ENCODE measurements at regions not wholly inside any gene's neighbourhood (a gene's known extent, or its start where the extent isn't known, plus 50 kb on each side); places are given as distances from the start of the nearest gene placed in this dataset.

DNA sequence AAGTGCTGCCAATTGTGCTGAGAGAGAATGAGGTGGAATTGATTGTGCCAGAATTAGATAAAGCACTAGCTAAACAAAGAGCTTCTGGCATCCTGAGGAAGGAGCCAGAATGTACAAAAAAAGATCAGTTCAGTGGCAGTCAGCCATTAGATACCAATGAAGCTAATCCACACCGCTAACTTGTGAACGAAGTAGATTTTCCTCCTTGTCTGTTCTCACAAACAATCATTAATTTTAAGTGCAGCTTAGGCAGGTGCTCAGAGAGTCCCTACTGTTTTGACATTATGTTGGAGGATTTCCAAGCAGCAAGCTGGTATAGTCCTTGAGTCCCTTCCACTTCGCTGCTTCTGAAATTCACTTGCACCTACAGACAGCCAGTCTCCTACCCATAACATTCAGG, 617.4 kb downstream of the CENPC start:
- H3K27me3 ChIP-seq (ENCODE audit: control insufficient read depth, extremely low read depth, insufficient read depth, low read length) = no peaks in the 10 kb centered on the region
- no peaks in the 10 kb centered on the region for H3K4me1 ChIP-seq (ENCODE audit: control insufficient read depth, extremely low read depth, insufficient read depth, low read length)
- H3K9ac ChIP-seq (ENCODE audit: control insufficient read depth, extremely low read depth, insufficient read depth, low read length) = no peak overlapping the region
- DNase-seq (ENCODE audit: low read depth, low spot score) (no peak), FAIRE-seq (no peak)
- H3K9me1 ChIP-seq (ENCODE audit: control insufficient read depth, extremely low read depth, insufficient read depth, low read length) = no peaks in the 10 kb centered on the region
- no peak overlapping the region for H3K27ac ChIP-seq (ENCODE audit: control insufficient read depth, insufficient read depth, low read length)
- dilution Hi-C loops (cut with MboI; ENCODE audit: extremely low pct_ligation_motif_present, low sequenced_read_pairs) = no loop called here
- no peaks in the 10 kb centered on the region for H3K36me3 ChIP-seq (ENCODE audit: control insufficient read depth in 2 of 2, extremely low read depth in 1 of 2, insufficient read depth in 2 of 2, low read length in 2 of 2)
- TF ChIP-seq EZH2 (IDR thresholded peaks at IDR 0.05; ENCODE audit: low read length) = no peak
- TF ChIP-seq, protein P1, sequence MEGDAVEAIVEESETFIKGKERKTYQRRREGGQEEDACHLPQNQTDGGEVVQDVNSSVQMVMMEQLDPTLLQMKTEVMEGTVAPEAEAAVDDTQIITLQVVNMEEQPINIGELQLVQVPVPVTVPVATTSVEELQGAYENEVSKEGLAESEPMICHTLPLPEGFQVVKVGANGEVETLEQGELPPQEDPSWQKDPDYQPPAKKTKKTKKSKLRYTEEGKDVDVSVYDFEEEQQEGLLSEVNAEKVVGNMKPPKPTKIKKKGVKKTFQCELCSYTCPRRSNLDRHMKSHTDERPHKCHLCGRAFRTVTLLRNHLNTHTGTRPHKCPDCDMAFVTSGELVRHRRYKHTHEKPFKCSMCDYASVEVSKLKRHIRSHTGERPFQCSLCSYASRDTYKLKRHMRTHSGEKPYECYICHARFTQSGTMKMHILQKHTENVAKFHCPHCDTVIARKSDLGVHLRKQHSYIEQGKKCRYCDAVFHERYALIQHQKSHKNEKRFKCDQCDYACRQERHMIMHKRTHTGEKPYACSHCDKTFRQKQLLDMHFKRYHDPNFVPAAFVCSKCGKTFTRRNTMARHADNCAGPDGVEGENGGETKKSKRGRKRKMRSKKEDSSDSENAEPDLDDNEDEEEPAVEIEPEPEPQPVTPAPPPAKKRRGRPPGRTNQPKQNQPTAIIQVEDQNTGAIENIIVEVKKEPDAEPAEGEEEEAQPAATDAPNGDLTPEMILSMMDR (optimal IDR thresholded peaks at IDR 0.05 in 1 of 3, IDR thresholded peaks at IDR 0.05 in 1 of 3, conservative IDR thresholded peaks at IDR 0.05 in 1 of 3; ENCODE audit: extremely low read depth in 1 of 3, insufficient read depth in 2 of 3, low read length in 3 of 3) = no peak
- no peaks in the 10 kb centered on the region for H4K20me1 ChIP-seq (ENCODE audit: control insufficient read depth, extremely low read depth, insufficient read depth, low read length)
- no peak overlapping the region for H2AFZ ChIP-seq (ENCODE audit: control insufficient read depth, low read length)
- no peaks in the 10 kb centered on the region for H3K9me3 ChIP-seq (ENCODE audit: control insufficient read depth, low read depth, low read length)
- no peaks in the 10 kb centered on the region for H3K79me2 ChIP-seq (ENCODE audit: control insufficient read depth, insufficient read depth, low read length)
- H3K4me2 ChIP-seq (ENCODE audit: control insufficient read depth, extremely low read depth, insufficient read depth, low read depth, low read length) = no peak overlapping the region
- no peak overlapping the region for H3K4me3 ChIP-seq (ENCODE audit: control insufficient read depth in 2 of 3, extremely low read depth in 1 of 3, insufficient read depth in 2 of 3, low read depth in 1 of 3, low read length in 3 of 3)

DNA sequence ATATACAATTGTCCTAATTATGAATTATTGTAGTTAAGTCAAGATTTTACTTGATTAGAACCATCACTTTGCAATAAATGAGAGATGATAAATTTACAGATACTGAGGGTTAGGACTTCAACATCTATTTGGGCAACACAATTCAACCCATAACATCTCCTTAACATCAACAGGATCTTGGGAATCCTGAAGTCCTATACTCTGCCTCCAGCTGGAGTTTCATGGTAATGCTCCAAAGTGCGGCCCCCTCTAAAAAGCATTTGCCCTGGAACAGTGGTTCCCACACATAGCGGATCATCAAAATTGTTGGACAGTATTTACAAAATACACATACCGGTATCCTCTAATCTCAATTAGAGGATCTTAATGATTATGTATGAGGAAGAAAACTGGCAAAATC, 618.6 kb downstream of the CENPC start:
- no peak overlapping the region for H3K4me2 ChIP-seq (ENCODE audit: control insufficient read depth, extremely low read depth, insufficient read depth, low read depth, low read length)
- TF ChIP-seq EZH2 (IDR thresholded peaks at IDR 0.05; ENCODE audit: low read length) = no peak
- TF ChIP-seq, protein P1 (optimal IDR thresholded peaks at IDR 0.05 in 1 of 3, IDR thresholded peaks at IDR 0.05 in 1 of 3, conservative IDR thresholded peaks at IDR 0.05 in 1 of 3; ENCODE audit: extremely low read depth in 1 of 3, insufficient read depth in 2 of 3, low read length in 3 of 3) = no peak
- no peaks in the 10 kb centered on the region for H3K79me2 ChIP-seq (ENCODE audit: control insufficient read depth, insufficient read depth, low read length)
- no peak overlapping the region for H3K27ac ChIP-seq (ENCODE audit: control insufficient read depth, insufficient read depth, low read length)
- no peak overlapping the region for H3K4me3 ChIP-seq (ENCODE audit: control insufficient read depth in 2 of 3, extremely low read depth in 1 of 3, insufficient read depth in 2 of 3, low read depth in 1 of 3, low read length in 3 of 3)
- H3K9me3 ChIP-seq (ENCODE audit: control insufficient read depth, low read depth, low read length) = no peaks in the 10 kb centered on the region
- FAIRE-seq (no peak), DNase-seq (ENCODE audit: low read depth, low spot score) (no peak)
- H4K20me1 ChIP-seq (ENCODE audit: control insufficient read depth, extremely low read depth, insufficient read depth, low read length) = no peaks in the 10 kb centered on the region
- no peaks in the 10 kb centered on the region for H3K27me3 ChIP-seq (ENCODE audit: control insufficient read depth, extremely low read depth, insufficient read depth, low read length)
- H3K4me1 ChIP-seq (ENCODE audit: control insufficient read depth, extremely low read depth, insufficient read depth, low read length) = no peaks in the 10 kb centered on the region
- H3K9ac ChIP-seq (ENCODE audit: control insufficient read depth, extremely low read depth, insufficient read depth, low read length) = no peak overlapping the region
- no peak overlapping the region for H2AFZ ChIP-seq (ENCODE audit: control insufficient read depth, low read length)
- dilution Hi-C loops (cut with MboI; ENCODE audit: extremely low pct_ligation_motif_present, low sequenced_read_pairs) = no loop called here
- no peaks in the 10 kb centered on the region for H3K9me1 ChIP-seq (ENCODE audit: control insufficient read depth, extremely low read depth, insufficient read depth, low read length)
- H3K36me3 ChIP-seq (ENCODE audit: control insufficient read depth in 2 of 2, extremely low read depth in 1 of 2, insufficient read depth in 2 of 2, low read length in 2 of 2) = no peaks in the 10 kb centered on the region

Data from keratinocyte (primary cell).